SU-DHL-6 (cell line): ENCODE measurements at regions not wholly inside any gene's neighbourhood (a gene's known extent, or its start where the extent isn't known, plus 50 kb on each side); places are given as distances from the start of the nearest gene placed in this dataset.

Experiments
- CTCF ChIP-seq: fragments of 200-600 bp; sonication (generic); IDR thresholded peaks from one replicate; pipeline ENCODE4 v1.5.1; 2017; ENCODE audit warnings: antibody characterized with exemption, mild to moderate bottlenecking, low read length, moderate library complexity; ENCODE audit not compliant: insufficient read depth, poor library complexity, severe bottlenecking
- EZH2phosphoT487 ChIP-seq: fragments of 200-600 bp; sonication (generic), shearing (Covaris generic); conservative IDR thresholded peaks from 2 replicates; pipeline ENCODE4 v1.6.1; 2018; ENCODE audit warnings: mild to moderate bottlenecking, antibody characterized with exemption, low read length, moderate library complexity, mixed read lengths

GRCh38 chr3:80697291-80697690 is 929.5 kb upstream of the ROBO1 start:
- TF ChIP-seq EZH2phosphoT487 (no peak), CTCF (no peak)
